AG20443 (cell line): ENCODE measurements at regions not wholly inside any gene's neighbourhood (a gene's known extent, or its start where the extent isn't known, plus 50 kb on each side); places are given as distances from the start of the nearest gene placed in this dataset.
"Not testable (repeated sequence)": the region's sequence is repeated elsewhere in the genome, so short reads cannot be mapped to it uniquely, and the experiment has no call there.

ENCODE experiments used
- DNase-seq: peaks from one replicate; pipeline ENCODE4 v3.0.0; 2012; ENCODE audit warnings: low spot score, mixed read lengths

DNA sequence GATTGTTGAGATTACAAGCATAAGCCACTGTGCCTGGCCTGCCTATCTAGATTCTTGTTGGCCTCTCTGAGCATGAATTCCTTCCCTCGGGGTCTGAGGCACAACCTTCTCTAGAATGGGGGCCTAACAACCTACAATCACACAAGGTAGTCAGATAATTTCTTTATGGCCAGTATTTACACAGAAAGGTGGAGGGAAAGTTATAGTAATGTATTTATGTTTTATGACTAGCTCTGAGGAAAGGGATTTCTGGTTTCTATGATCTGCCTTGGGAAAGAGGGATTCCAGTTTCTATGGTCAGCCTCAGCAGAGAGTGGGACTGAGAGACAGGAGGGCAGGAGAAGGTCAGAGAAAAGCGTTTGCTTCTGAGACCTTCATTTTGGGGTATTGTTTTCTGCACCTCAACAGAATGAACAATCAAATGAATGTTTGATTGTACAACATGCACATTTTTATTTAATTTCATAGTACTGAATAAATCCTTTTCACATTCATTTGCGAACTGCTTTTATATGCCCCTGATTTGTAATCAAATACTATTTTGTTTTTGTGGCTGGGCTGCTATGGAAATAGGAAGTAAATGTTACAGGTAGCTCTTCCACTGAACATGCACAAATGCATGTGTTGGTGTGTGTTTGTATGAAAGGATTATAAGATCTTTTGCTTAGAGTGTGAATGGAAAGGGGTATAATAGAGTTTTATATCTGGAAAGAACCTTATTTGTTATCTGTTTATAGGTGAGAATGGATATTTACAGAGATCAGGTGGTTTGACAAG lies 499.7 kb upstream of the RGS6 start:
- no peak for DNase-seq

DNA sequence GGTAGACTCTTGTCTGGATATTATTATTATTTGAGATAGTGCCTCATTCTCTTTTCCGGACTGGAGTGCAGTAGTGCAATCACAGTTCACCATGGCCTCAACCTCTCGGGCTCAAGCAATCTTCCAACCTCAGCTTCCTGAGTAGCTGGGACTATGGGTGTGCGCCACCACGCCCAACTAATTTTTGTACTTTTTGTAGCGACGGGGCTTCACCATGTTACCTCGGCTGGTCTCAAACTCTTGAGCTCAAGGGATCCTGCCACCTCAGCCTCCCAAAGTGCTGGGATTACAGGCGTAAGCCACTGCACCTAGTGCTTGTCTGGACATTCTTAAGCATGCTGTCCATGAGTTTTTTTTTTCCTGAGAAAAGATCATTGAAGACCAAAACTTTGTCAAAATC lies 498.9 kb upstream of the RGS6 start:
- DNase-seq, result no peak

DNA sequence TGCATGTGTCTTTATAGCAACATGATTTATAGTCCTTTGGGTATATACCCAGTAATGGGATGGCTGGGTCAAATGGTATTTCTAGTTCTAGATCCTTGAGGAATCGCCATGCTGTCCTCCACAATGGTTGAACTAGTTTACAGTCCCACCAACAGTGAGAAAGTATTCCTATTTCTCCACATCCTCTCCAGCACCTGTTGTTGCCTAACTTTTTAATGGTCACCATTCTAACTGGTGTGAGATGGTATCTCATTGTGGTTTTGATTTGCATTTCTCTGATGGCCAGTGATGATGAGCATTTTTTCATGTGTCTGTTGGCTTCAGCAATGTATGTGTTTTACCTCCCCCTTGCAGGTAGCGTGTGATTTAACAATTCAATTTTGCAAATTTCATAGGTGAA lies 496.6 kb upstream of the RGS6 start:
- not testable (repeated sequence) for DNase-seq

DNA sequence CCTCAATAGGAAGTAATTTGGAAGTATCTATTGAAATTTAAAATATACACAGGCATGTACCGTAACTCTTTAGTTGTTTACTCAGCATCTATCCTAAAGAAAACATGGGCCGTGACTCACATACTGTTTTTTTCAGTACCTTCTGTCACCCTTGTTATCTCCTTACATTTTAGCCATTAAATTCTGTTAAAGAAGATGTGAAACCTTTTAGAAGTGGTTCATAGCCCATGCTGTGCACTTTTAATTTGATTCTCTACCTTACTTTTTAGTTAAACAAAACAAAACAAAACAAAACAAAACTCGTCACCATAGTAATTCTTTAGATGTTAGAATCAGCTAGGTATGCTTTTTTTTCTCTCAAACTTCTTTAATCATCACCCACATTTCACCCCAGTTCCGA lies 494.4 kb upstream of the RGS6 start:
- no peak for DNase-seq

DNA sequence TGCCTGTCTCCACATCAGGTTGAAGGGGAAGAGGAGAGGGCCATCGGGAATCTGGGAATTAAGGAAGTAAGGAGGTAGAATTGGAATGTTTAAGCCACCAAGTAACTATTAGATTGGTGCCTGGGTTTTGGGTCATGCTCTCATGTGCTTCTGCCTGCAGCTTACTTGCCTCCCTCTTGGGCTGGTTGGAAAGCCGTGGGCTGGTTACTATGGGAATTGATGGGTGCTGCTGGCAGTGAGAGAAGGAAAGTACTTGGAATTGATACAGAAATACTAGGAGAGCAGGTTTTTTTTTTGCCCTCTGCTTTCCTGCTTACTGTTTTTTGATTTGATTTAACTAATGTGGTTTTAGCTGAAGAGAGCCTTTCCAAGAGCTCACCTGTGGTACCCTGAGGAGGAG lies 493.5 kb upstream of the RGS6 start:
- DNase-seq, result peak; percentile 20

DNA sequence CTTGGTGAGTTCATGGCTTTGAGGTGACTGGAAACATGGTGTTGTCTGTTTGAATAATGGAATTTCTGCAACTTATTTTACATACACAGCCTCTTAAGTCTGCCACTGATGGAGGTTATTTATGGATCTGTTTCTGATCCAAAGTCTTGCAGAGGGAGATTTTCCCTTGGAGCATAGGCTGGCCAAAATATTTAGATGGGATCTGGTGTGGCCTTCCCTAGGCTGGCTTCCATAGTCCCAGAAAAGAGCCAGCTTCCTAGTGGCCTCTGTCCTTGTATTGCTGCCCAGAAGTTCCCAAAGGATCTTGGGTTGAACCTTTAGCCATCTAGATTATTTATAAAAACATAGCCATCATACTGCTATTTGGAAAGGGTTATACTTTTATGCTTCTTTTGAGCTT lies 491.1 kb upstream of the RGS6 start:
- DNase-seq, result no peak

DNA sequence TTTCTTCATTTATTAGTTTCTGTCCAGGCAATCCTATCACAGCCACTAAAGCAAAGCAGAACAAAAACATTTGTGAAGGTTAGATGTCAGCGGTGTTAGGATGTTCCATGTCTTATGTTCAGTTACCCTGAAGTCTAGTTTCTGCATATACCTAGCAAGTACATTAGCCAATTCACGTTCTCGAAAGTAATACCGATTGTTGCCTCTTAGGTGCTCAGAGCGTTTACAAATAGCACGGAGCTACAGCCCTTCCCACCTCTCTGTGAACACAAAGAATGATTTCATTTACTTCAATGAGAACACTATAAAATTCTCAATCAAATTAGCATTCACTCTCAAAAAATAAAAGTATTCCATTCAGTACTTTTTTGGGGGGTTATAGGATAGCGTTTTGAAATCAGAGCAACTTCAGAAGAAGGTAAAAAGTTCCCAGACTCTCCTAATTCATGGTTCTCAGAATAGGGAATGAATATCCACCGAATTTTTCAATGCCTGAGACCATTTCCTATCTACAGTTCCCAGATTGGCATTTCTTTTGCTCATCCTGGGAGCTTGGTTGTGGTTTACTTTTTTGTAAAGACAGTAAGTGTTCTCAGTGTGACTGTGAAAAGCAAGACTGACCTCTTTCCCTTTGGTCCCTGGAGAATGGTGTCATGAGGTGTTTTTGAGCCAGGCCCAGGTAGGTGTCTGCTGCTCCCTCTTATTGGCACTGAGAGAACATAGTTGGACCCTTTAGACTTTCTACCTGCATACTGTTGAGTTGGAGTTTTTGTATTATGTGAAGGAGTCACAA lies 488.0 kb upstream of the RGS6 start:
- DNase-seq, result no peak

DNA sequence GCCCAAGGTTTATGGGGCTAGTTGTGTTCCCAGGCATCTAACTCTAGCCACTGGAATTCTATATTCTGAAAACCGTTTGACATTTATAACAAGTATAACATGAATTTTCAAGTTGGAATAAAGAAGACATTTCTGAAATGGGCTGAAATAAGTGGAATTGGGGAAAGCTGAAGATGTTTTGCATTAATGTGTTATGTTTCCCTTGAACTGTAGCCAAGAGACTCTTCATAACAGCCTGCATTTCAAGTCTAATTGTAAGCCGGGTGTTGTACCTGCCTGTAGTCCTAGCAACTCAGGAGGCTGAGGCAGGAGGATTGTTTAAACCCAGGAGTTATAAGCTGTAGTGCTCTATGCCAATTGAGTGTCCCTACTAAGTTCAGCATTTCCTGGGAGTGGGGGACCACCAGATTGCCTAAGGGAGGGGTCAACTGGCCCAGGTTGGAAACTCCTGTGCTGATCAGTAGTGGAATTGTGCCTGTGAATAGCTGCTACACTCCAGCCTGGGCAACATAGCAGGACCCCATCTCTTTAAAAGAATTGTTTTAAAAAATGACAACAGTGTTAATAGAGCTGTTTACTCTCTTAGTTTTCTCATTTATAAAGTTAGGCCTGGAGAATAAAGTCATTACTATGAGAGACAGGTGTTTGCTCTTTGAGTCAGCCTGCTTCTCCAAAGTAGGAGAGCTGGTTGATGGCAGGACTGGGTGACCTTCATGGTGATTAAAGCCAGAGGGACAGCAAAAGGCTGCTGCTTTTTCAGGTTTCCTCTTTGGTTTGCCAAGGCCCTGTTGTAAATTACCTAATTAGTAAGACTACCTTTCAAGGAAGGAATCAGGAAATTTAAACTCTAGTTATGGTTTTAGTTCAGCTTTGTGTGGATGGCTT lies 483.6 kb upstream of the RGS6 start:
- no peak for DNase-seq

DNA sequence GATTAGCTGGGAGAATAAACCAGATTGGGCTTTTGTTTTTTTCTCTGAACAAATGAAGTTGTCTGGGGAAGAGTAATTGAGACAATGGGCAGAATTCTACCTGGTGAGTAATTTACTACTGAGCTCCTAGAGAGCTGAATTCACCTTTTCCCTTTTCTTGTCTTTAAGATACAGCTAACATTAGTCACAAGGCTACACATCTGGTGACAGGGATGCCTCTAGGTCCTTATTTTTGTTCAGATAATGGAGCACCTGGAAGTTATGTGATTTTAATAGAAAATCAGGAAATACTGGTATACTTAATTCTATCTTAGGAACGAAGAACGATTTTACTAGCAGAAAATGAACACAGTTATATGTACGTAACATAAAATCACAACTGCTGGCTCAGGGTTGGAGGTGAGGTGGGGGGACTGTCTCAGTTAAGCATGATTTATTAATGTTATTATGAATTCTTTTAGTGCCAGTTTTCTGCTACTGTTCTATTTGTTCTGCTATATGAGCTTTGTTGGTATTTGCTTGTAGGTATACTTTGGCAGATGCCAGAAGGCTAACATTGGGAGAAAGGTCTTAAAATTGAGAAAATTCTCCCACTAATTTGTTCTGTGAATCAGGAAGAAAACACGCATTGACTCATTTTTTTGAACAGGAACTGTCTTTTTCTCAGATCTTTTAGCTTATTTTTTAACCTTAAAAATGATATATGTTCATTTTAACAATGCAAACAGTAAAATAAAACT lies 482.7 kb upstream of the RGS6 start:
- DNase-seq, result no peak

DNA sequence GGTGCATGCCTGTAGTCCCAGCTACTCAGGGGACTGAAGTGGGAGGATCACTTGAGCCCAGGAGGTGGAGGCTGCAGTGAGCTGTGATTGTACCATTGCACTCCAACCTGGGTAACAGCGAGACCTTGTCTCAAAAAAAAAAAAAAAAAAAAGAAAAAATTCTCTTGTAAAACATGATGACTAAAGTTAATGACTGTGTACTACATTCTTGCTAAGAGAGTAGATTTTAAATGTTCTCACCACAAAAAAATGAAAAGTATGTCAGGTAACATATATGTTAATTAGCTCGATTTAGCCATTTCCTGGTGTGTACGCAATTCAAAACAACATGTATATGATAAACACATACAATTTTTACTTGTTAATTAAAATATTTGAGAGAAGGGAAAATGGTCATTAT lies 480.7 kb upstream of the RGS6 start:
- no peak for DNase-seq

DNA sequence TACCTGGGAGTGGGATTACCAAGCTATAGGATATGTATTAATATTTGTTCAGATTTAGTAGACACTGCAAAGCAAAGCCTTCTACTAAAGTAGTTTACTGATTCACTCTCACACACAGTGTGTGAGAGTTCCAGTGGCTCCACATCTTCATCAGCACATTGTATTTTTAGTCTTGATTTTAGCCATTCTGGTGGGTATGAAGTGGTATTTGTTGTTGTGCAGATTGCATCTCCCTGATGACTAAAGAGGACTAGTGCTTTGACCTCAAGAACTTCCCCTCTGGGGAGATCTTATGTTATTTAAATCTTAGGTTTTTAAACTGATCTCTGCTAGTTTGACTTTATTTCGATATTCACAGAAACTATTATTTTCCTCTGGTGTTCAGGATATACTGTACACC lies 479.7 kb upstream of the RGS6 start:
- DNase-seq, result no peak

DNA sequence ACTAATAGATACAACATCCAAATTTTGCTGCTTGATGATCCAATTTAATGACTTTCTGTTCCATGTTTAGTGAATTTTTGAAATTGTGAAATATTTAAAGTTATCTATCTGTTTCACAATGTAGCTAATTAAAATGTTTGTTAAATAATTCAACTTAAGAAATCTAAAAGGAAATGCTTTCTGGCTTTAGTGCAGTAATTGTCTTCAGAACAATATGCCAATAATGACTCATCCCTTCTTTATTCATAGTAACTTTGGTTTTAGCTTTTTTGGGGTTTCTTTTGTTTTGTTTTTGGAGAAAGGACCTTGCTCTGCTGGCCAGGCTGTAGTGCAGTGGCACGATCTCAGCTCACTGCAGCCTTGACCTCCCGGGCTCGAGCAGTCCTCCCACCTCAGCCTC lies 479.2 kb upstream of the RGS6 start:
- DNase-seq, result no peak

DNA sequence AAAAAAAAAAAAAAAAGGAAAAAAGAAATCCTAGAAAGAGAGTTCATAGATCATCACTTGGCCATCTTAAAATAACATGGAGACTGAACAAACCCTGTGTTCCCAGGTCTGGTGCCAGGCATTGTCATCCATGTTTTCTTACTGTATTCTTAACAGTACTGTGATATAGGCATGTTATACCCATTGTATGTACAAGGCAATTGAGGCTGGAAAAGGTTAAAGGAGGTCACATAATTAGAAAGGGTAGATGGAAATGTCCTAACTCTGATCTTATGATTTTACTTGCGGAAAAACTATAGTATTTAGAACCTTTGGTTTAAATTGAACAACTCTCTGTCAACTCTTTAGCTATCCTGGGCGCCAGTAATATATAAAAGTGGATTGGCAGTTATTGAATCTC lies 478.2 kb upstream of the RGS6 start:
- no peak for DNase-seq

DNA sequence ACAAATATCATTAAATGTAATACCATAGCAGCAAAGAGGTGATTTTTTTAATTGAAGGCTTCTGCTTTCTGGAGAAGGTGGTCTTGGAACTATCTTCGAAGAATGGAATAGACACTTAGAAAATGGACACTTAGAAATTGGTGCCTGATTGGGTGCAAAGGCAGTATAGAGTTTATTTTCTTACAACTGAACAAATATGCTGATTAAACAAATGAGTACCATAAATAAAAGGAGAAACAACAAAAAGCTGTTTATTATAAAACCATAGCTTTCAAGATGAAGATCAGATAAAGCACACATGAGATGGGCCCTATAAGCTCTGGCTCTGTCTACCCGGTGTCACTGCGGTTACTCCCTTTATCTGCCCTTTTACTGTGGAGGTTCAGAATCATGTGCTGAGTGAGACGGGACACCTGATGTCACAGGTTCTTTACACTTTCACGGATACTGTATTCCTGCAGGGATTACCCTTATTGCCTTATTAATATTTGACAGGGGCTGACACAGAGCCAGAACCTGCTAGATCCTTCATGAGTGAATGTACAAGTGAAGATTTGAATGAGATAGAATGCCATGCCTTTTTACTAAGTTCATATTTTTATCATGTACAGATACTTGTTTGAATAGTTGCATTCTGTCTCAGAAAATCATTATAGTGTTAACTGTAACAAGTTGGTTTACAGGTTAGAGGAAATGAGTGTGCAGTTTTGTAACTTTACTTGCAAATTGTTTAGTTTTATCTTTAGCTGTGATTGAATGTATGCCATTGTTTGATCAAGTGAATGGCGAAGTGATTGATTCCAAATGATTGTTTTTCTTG lies 477.5 kb upstream of the RGS6 start:
- DNase-seq, result no peak

DNA sequence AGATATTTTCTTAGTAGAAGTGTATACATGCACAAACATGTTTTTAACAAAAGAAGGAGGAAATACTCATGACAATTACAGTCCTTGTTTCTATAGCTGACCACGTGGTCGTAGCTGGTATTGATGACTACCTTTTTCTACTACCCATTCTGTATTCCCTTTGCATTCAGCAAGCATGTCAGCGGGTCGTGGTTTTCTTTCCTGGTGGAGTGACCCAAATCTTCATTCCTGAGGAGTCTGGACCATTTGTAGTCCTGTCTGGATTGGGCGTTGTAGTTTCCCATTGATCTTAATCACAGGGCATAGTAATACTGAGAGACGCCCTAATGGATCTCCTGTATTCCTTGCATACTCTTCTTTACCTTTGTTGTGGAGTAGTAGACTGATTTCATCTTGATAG lies 472.1 kb upstream of the RGS6 start:
- DNase-seq, result no peak

DNA sequence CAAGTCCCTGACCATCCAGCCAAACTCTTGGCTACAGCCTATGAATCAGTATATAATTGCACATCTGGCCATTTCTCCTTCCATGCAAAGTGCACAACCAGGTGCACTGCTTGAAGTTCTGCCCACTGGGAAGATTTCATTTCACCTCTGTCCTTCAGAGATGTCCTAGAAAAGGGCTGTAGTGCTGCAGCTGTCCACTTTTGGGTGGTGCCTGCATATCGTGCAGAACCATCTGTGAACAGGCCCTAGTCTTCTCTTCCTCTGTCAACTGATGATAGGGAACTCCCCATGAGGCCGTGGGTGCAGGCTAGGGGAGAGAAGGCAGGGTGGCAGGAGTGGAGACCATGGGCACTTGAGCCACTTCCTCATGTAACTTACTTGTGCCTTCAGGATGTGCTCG lies 470.6 kb upstream of the RGS6 start:
- not testable (repeated sequence) for DNase-seq

DNA sequence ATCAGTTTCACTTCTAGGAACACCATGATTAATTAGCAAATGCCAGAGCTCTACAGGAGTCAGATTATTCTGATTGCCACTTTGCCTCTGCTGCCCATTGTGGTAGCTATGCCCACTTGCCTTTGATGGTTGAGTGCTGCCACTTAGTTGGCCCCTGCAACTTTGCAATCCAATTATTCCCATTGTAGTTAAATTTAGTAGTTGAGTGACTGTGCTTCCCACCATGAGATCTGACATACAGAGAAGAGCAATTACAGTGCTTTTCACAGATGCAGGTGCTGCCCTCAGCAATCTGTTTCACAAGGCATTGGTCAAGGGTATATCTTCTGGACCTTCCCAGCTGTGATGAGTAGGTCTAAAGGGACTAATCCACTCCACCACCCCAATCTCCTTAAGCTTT lies 468.4 kb upstream of the RGS6 start:
- DNase-seq, result no peak

DNA sequence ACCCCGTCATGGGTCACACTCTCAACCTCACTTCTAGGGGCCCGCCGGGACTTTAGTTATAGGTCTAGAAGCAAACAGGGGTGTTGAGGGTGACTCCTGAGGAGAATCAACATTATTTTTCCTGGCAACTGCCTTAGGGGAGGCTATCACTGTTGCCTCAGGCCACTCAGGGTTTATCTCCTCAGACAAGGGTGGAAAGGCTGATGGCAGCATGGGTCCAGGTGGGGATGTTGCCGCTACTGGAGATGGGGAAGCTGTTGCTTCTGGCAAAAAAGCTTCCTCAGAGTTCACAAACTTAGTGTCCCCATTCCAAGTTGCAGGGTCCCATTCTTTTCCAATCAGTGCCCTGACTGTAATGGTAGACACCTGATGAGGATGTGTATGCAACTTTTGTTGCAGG lies 467.4 kb upstream of the RGS6 start:
- DNase-seq, result no peak

DNA sequence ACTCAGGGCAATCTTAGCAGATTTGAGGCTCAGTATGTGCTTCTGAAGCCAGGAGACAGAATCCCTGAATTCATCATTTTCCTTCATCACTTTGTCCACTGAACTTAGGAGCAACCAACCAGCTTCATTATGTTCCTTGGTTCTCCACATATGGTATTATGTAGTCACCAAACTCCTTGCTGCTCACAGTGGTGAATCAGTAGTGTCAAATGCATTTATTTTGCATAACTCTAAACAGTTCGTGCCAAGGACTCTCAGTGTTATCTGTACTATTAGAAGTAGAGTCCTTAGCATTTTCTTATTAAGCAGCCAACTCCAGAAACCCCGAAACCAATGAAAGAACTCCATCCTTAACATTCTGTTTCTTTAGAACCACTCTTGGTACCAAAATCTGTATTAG lies 466.9 kb upstream of the RGS6 start:
- DNase-seq, result no peak

DNA sequence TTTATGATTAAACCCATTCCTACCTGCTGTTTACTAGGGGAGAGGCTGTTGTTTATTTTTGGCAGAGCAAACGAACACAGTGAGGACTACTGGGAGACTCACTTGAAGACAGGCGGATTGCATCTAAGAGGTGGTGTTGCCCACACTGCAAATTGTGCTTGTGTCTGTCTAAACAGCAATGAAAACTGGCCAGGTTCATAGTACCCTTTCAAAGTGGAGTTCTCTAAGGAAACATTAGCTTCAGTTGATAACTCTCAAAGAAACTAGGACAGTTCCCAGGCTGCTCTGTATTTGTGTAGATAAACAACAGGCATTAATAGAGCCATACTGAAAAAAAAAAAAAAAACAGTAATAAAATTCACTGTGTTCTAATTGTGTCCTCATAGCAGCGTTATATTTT lies 466.0 kb upstream of the RGS6 start:
- DNase-seq, result no peak

DNA sequence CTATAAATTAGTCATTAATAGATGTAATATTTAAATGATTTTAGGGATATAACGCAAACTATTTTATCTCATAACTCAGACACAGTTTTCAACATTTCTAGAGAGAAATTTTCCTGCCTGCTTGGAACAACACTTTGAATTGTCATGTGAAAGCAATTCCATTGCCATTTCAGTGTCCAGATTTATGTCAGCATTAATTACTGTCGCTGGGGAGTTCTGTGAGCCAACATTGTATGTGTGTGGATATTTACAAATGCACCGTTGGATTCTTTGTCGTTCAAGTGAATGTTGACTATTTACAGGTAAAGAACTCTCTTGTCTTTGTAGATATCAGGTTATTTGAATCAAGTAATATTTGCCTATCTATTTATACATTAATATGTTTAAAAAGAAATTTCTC lies 465.3 kb upstream of the RGS6 start:
- no peak for DNase-seq
